GM23338 (cell line): ENCODE measurements at regions not wholly inside any gene's neighbourhood (a gene's known extent, or its start where the extent isn't known, plus 50 kb on each side); places are given as distances from the start of the nearest gene placed in this dataset.

ENCODE experiments used
- CREB1 ChIP-seq: fragments of 250-450 bp; sonication (Bioruptor Pico); IDR thresholded peaks from 2 replicates; pipeline ENCODE4 v1.5.0; 2020; ENCODE audit warnings: low read depth, mild to moderate bottlenecking, moderate library complexity
- EZH2 ChIP-seq: fragments of 200-600 bp; sonication (generic); IDR thresholded peaks from one replicate; pipeline ENCODE4 v1.8.0; 2017; ENCODE audit warnings: antibody characterized with exemption, mild to moderate bottlenecking, low read depth; ENCODE audit not compliant: unreplicated experiment
- JUNB ChIP-seq: IDR thresholded peaks from one replicate; pipeline ENCODE4 v1.6.1; 2016; ENCODE audit warnings: antibody characterized with exemption; ENCODE audit not compliant: unreplicated experiment
- NANOG ChIP-seq: IDR thresholded peaks from 2 replicates; pipeline ENCODE4 v1.6.1; 2016; ENCODE audit warnings: antibody characterized with exemption, borderline replicate concordance
- POLR2AphosphoS5 ChIP-seq: IDR thresholded peaks from 2 replicates; pipeline ENCODE4 v1.6.1; 2016; ENCODE audit warnings: antibody characterized with exemption, low read depth
- STAT1 ChIP-seq: IDR thresholded peaks from one replicate; pipeline ENCODE4 v1.6.1; 2016; ENCODE audit warnings: antibody characterized with exemption; ENCODE audit not compliant: unreplicated experiment
- ZNF114 ChIP-seq: fragments of 250-450 bp; sonication (Bioruptor Pico); IDR thresholded peaks from 2 replicates; pipeline ENCODE4 v1.5.0; 2020; ENCODE audit warnings: mild to moderate bottlenecking, moderate library complexity
- ZNF331 ChIP-seq: fragments of 250-450 bp; sonication (Bioruptor Pico); IDR thresholded peaks from 2 replicates; pipeline ENCODE4 v1.5.0; 2020; ENCODE audit warnings: low read depth, mild to moderate bottlenecking, moderate library complexity
- TF ChIP-seq, protein P1 (sequence below): fragments of 250-450 bp; sonication (Bioruptor Pico); IDR thresholded peaks from 2 replicates; pipeline ENCODE4 v1.5.0; 2020; ENCODE audit warnings: mild to moderate bottlenecking, moderate library complexity
- TF ChIP-seq, protein P2 (sequence below): IDR thresholded peaks from one replicate; pipeline ENCODE4 v1.6.1; 2018; ENCODE audit warnings: antibody characterized with exemption; ENCODE audit not compliant: unreplicated experiment
- TF ChIP-seq, protein P3 (sequence below): IDR thresholded peaks from 2 replicates; pipeline ENCODE4 v1.6.1; 2016; ENCODE audit warnings: antibody characterized with exemption

DNA sequence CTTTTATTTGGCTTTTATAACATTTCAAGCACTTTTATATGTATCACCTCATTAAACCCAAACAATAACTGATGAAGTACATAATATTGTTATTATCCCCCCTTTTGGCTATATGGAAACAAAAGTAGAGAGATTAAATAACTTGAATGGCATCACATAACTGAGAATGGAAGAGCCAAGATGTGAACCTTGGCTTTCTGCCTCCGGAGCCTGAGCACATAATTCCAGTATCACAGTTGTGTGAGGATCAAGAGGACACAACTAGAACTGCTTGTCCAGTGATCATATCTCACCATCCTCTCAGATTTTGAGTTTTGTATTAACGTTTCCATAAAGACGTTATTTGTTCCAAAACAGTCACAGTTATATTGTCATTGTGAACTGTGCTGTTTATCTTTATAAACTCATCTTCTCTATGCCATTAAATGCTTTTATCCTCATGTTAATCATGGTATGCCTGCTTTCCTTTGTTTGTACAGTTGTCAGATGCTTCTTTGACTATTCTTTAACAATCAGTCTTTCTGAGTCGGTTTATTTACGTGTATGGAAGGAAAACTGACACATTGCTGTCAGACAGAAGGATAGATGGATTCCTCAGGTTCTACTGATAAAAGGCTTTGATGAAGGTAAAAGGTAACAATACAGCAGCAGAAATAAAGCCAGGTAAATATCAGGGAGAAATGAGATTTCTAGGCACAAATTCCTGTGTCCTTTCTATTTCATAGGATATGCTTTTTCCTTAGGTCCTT, 92.0 kb upstream of the FAM13C start (continued):
- TF ChIP-seq, protein P1, sequence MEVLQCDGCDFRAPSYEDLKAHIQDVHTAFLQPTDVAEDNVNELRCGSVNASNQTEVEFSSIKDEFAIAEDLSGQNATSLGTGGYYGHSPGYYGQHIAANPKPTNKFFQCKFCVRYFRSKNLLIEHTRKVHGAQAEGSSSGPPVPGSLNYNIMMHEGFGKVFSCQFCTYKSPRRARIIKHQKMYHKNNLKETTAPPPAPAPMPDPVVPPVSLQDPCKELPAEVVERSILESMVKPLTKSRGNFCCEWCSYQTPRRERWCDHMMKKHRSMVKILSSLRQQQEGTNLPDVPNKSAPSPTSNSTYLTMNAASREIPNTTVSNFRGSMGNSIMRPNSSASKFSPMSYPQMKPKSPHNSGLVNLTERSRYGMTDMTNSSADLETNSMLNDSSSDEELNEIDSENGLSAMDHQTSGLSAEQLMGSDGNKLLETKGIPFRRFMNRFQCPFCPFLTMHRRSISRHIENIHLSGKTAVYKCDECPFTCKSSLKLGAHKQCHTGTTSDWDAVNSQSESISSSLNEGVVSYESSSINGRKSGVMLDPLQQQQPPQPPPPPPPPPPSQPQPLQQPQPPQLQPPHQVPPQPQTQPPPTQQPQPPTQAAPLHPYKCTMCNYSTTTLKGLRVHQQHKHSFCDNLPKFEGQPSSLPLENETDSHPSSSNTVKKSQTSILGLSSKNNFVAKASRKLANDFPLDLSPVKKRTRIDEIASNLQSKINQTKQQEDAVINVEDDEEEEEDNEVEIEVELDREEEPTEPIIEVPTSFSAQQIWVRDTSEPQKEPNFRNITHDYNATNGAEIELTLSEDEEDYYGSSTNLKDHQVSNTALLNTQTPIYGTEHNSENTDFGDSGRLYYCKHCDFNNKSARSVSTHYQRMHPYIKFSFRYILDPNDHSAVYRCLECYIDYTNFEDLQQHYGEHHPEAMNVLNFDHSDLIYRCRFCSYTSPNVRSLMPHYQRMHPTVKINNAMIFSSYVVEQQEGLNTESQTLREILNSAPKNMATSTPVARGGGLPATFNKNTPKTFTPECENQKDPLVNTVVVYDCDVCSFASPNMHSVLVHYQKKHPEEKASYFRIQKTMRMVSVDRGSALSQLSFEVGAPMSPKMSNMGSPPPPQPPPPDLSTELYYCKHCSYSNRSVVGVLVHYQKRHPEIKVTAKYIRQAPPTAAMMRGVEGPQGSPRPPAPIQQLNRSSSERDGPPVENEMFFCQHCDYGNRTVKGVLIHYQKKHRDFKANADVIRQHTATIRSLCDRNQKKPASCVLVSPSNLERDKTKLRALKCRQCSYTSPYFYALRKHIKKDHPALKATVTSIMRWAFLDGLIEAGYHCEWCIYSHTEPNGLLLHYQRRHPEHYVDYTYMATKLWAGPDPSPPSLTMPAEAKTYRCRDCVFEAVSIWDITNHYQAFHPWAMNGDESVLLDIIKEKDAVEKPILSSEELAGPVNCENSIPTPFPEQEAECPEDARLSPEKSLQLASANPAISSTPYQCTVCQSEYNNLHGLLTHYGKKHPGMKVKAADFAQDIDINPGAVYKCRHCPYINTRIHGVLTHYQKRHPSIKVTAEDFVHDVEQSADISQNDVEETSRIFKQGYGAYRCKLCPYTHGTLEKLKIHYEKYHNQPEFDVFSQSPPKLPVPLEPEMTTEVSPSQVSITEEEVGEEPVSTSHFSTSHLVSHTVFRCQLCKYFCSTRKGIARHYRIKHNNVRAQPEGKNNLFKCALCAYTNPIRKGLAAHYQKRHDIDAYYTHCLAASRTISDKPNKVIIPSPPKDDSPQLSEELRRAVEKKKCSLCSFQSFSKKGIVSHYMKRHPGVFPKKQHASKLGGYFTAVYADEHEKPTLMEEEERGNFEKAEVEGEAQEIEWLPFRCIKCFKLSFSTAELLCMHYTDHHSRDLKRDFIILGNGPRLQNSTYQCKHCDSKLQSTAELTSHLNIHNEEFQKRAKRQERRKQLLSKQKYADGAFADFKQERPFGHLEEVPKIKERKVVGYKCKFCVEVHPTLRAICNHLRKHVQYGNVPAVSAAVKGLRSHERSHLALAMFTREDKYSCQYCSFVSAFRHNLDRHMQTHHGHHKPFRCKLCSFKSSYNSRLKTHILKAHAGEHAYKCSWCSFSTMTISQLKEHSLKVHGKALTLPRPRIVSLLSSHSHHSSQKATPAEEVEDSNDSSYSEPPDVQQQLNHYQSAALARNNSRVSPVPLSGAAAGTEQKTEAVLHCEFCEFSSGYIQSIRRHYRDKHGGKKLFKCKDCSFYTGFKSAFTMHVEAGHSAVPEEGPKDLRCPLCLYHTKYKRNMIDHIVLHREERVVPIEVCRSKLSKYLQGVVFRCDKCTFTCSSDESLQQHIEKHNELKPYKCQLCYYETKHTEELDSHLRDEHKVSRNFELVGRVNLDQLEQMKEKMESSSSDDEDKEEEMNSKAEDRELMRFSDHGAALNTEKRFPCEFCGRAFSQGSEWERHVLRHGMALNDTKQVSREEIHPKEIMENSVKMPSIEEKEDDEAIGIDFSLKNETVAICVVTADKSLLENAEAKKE (CRISPR knock-in tag): no peak
- TF ChIP-seq STAT1: no peak
- TF ChIP-seq, protein P2, sequence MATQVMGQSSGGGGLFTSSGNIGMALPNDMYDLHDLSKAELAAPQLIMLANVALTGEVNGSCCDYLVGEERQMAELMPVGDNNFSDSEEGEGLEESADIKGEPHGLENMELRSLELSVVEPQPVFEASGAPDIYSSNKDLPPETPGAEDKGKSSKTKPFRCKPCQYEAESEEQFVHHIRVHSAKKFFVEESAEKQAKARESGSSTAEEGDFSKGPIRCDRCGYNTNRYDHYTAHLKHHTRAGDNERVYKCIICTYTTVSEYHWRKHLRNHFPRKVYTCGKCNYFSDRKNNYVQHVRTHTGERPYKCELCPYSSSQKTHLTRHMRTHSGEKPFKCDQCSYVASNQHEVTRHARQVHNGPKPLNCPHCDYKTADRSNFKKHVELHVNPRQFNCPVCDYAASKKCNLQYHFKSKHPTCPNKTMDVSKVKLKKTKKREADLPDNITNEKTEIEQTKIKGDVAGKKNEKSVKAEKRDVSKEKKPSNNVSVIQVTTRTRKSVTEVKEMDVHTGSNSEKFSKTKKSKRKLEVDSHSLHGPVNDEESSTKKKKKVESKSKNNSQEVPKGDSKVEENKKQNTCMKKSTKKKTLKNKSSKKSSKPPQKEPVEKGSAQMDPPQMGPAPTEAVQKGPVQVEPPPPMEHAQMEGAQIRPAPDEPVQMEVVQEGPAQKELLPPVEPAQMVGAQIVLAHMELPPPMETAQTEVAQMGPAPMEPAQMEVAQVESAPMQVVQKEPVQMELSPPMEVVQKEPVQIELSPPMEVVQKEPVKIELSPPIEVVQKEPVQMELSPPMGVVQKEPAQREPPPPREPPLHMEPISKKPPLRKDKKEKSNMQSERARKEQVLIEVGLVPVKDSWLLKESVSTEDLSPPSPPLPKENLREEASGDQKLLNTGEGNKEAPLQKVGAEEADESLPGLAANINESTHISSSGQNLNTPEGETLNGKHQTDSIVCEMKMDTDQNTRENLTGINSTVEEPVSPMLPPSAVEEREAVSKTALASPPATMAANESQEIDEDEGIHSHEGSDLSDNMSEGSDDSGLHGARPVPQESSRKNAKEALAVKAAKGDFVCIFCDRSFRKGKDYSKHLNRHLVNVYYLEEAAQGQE: no peak
- TF ChIP-seq EZH2: no peak
- TF ChIP-seq CREB1 (CRISPR knock-in tag): no peak
- no peak for TF ChIP-seq NANOG
- TF ChIP-seq ZNF331: no peak
- TF ChIP-seq, protein P3, sequence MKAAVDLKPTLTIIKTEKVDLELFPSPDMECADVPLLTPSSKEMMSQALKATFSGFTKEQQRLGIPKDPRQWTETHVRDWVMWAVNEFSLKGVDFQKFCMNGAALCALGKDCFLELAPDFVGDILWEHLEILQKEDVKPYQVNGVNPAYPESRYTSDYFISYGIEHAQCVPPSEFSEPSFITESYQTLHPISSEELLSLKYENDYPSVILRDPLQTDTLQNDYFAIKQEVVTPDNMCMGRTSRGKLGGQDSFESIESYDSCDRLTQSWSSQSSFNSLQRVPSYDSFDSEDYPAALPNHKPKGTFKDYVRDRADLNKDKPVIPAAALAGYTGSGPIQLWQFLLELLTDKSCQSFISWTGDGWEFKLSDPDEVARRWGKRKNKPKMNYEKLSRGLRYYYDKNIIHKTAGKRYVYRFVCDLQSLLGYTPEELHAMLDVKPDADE: no peak
- no peak for TF ChIP-seq POLR2AphosphoS5
- TF ChIP-seq JUNB: no peak
- no peak for TF ChIP-seq ZNF114
